BLaER1 (cell line): ENCODE measurements at regions not wholly inside any gene's neighbourhood (a gene's known extent, or its start where the extent isn't known, plus 50 kb on each side); places are given as distances from the start of the nearest gene placed in this dataset.

Source experiments
- H3K27ac ChIP-seq: shearing (Covaris generic); formaldehyde crosslinking; 2 replicates; pipeline ENCODE4 v1.8.1; 2022
- H3K27me3 ChIP-seq: shearing (Covaris generic); formaldehyde crosslinking; 2 replicates; pipeline ENCODE4 v1.8.1; 2022
- H3K36me3 ChIP-seq: shearing (Covaris generic); formaldehyde crosslinking; 2 replicates; pipeline ENCODE4 v1.8.1; 2022
- H3K4me1 ChIP-seq: shearing (Covaris generic); formaldehyde crosslinking; 2 replicates; pipeline ENCODE4 v1.8.1; 2022
- H3K4me2 ChIP-seq: shearing (Covaris generic); formaldehyde crosslinking; 2 replicates; pipeline ENCODE4 v1.8.1; 2022
- H3K4me3 ChIP-seq: shearing (Covaris generic); formaldehyde crosslinking; 2 replicates; pipeline ENCODE4 v1.8.1; 2022
- H3K9ac ChIP-seq: shearing (Covaris generic); formaldehyde crosslinking; 2 replicates; pipeline ENCODE4 v1.8.1; 2022
- H3K9me3 ChIP-seq: shearing (Covaris generic); formaldehyde crosslinking; 2 replicates; pipeline ENCODE4 v1.8.1; 2022
- H4K20me1 ChIP-seq: shearing (Covaris generic); formaldehyde crosslinking; 2 replicates; pipeline ENCODE4 v1.8.1; 2022
- Cebpa-rat ChIP-seq: shearing (Covaris generic); IDR thresholded peaks from 2 replicates; pipeline ENCODE4 v1.8.1; 2022

GRCh38 chr13:73601708-73602107 is 532.5 kb downstream of the KLF12 start:
- no peak overlapping the region for H3K27ac ChIP-seq
- H3K9me3 ChIP-seq: no peaks in the 10 kb centered on the region
- H3K27me3 ChIP-seq: no peaks in the 10 kb centered on the region
- H3K36me3 ChIP-seq: no peaks in the 10 kb centered on the region
- no peak for TF ChIP-seq Cebpa-rat
- no peaks in the 10 kb centered on the region for H4K20me1 ChIP-seq
- no peak overlapping the region for H3K9ac ChIP-seq
- no peaks in the 10 kb centered on the region for H3K4me1 ChIP-seq
- H3K4me3 ChIP-seq: no peak overlapping the region
- no peak overlapping the region for H3K4me2 ChIP-seq

GRCh38 chr13:73599232-73600128 is 534.7 kb downstream of the KLF12 start:
- H3K9me3 ChIP-seq: no peaks in the 10 kb centered on the region
- no peaks in the 10 kb centered on the region for H4K20me1 ChIP-seq
- H3K4me3 ChIP-seq: no peak overlapping the region
- no peak overlapping the region for H3K9ac ChIP-seq
- H3K36me3 ChIP-seq: no peaks in the 10 kb centered on the region
- no peak for TF ChIP-seq Cebpa-rat
- no peaks in the 10 kb centered on the region for H3K27me3 ChIP-seq
- no peak overlapping the region for H3K4me2 ChIP-seq
- H3K27ac ChIP-seq: no peak overlapping the region
- H3K4me1 ChIP-seq: no peaks in the 10 kb centered on the region

- Histone ChIP-seq H3K4me1 (no peaks in the 10 kb centered on the region), H3K4me2 (no peak overlapping the region), H3K9ac (no peak overlapping the region), H3K27me3 (no peaks in the 10 kb centered on the region), H3K9me3 (no peaks in the 10 kb centered on the region), H4K20me1 (no peaks in the 10 kb centered on the region), H3K27ac (no peak overlapping the region), H3K4me3 (no peak overlapping the region), H3K36me3 (no peaks in the 10 kb centered on the region)
- no peak for TF ChIP-seq Cebpa-rat
Observed at GRCh38 chr13:73598020-73598712, 536.0 kb downstream of the KLF12 start.

GRCh38 chr13:73596382-73596781 is 537.6 kb downstream of the KLF5 start:
- no peak overlapping the region for H3K9ac ChIP-seq

GRCh38 chr13:73593199-73593765 is 534.5 kb downstream of the KLF5 start:
- no peak overlapping the region for H3K27ac ChIP-seq
- H3K9ac ChIP-seq: no peak overlapping the region
- H3K4me1 ChIP-seq: no peaks in the 10 kb centered on the region
- H3K36me3 ChIP-seq: no peaks in the 10 kb centered on the region
- no peaks in the 10 kb centered on the region for H3K27me3 ChIP-seq
- no peaks in the 10 kb centered on the region for H3K9me3 ChIP-seq
- no peak for TF ChIP-seq Cebpa-rat
- no peaks in the 10 kb centered on the region for H4K20me1 ChIP-seq
- no peak overlapping the region for H3K4me3 ChIP-seq
- no peak overlapping the region for H3K4me2 ChIP-seq

More at GRCh38 chr13:73596382-73596781, 537.6 kb downstream of the KLF5 start:
- H3K4me2 ChIP-seq: no peak overlapping the region
- TF ChIP-seq Cebpa-rat: no peak
- H3K4me1 ChIP-seq: no peaks in the 10 kb centered on the region
- H3K36me3 ChIP-seq: no peaks in the 10 kb centered on the region
- H3K27me3 ChIP-seq: no peaks in the 10 kb centered on the region
- no peak overlapping the region for H3K4me3 ChIP-seq
- no peaks in the 10 kb centered on the region for H4K20me1 ChIP-seq
- no peak overlapping the region for H3K27ac ChIP-seq
- H3K9me3 ChIP-seq: no peaks in the 10 kb centered on the region

GRCh38 chr13:73591861-73592260 is 533.1 kb downstream of the KLF5 start:
- no peak overlapping the region for H3K4me2 ChIP-seq
- TF ChIP-seq Cebpa-rat: no peak

GRCh38 chr13:73590795-73591194 is 532.0 kb downstream of the KLF5 start:
- H3K27me3 ChIP-seq: no peaks in the 10 kb centered on the region
- no peak for TF ChIP-seq Cebpa-rat
- no peaks in the 10 kb centered on the region for H4K20me1 ChIP-seq
- H3K36me3 ChIP-seq: no peaks in the 10 kb centered on the region
- H3K4me3 ChIP-seq: no peak overlapping the region
- no peaks in the 10 kb centered on the region for H3K9me3 ChIP-seq
- H3K4me2 ChIP-seq: no peak overlapping the region
- no peak overlapping the region for H3K27ac ChIP-seq
- H3K4me1 ChIP-seq: no peaks in the 10 kb centered on the region
- no peak overlapping the region for H3K9ac ChIP-seq

More at GRCh38 chr13:73591861-73592260, 533.1 kb downstream of the KLF5 start:
- Histone ChIP-seq H3K27ac (no peak overlapping the region), H3K4me3 (no peak overlapping the region), H3K27me3 (no peaks in the 10 kb centered on the region), H4K20me1 (no peaks in the 10 kb centered on the region), H3K4me1 (no peaks in the 10 kb centered on the region), H3K9ac (no peak overlapping the region), H3K36me3 (no peaks in the 10 kb centered on the region), H3K9me3 (no peaks in the 10 kb centered on the region)

DNA sequence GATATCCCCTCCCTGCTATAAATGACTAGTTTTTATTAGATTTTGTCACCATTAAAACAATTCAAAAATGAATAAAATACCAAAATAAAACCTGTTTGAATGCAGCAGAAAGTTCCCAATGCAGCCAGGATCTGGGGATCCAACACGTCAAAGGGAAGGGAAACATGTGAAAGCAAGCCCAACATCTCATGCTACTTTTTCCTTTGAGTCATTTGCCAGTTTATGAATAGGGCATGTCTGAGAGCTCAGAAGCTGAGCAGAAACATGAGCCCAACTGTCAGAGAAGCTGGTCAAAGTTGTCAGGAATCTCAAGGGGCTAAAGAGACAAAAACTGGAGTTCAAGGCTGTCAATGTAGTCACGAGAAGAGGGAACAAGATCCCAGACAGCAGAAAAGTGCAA is 526.4 kb downstream of the KLF5 start:
- no peaks in the 10 kb centered on the region for H3K9me3 ChIP-seq
- H3K36me3 ChIP-seq: no peaks in the 10 kb centered on the region
- H3K4me2 ChIP-seq: no peak overlapping the region
- no peak for TF ChIP-seq Cebpa-rat
- H3K9ac ChIP-seq: no peak overlapping the region
- no peaks in the 10 kb centered on the region for H3K27me3 ChIP-seq
- no peaks in the 10 kb centered on the region for H4K20me1 ChIP-seq
- no peaks in the 10 kb centered on the region for H3K4me1 ChIP-seq
- H3K4me3 ChIP-seq: no peak overlapping the region
- no peak overlapping the region for H3K27ac ChIP-seq

GRCh38 chr13:73583331-73583730 is 524.5 kb downstream of the KLF5 start:
- Histone ChIP-seq H4K20me1 (no peaks in the 10 kb centered on the region), H3K27ac (no peak overlapping the region), H3K36me3 (no peaks in the 10 kb centered on the region)

More at GRCh38 chr13:73583331-73583730, 524.5 kb downstream of the KLF5 start:
- TF ChIP-seq Cebpa-rat: no peak
- no peak overlapping the region for H3K4me3 ChIP-seq
- no peaks in the 10 kb centered on the region for H3K27me3 ChIP-seq
- H3K4me1 ChIP-seq: no peaks in the 10 kb centered on the region
- H3K9me3 ChIP-seq: no peaks in the 10 kb centered on the region
- H3K9ac ChIP-seq: no peak overlapping the region
- no peak overlapping the region for H3K4me2 ChIP-seq
